HepG2 (cell line): ENCODE measurements at regions not wholly inside any gene's neighbourhood (a gene's known extent, or its start where the extent isn't known, plus 50 kb on each side); places are given as distances from the start of the nearest gene placed in this dataset.

Experiments used
- ATAC-seq: fragments of 200-7000 bp; cut with Tn5 transposase; 3 replicates; pipeline ENCODE4 v1.9.1; 2020; ENCODE audit warnings: mild to moderate bottlenecking, moderate library complexity
- BruUV-seq: library from RNA; stranded (reverse); fragments of 400-500 nt; replicated peaks from 2 replicates; lab custom pipeline; 2021; lab: Mats Ljungman, UMichigan
- CTCF ChIA-PET: fragments of 300-600 bp; formaldehyde crosslinking; extraction: SDS; loops from one replicate; lab custom pipeline; 2021; ENCODE audit warnings: low total read pairs, inconsistent platforms, low intra/inter-chr PET ratio; lab: Yijun Ruan, JAX
- POLR2A ChIA-PET: fragments of 350-600 bp; sonication (Branson Sonifier 250); formaldehyde crosslinking; loops from one replicate; lab custom pipeline; 2020; ENCODE audit warnings: antibody characterized with exemption, inconsistent platforms; lab: Yijun Ruan, JAX
- DNase-seq: peaks from one replicate; pipeline ENCODE4 v3.0.0-alpha.2; 2015; ENCODE audit warnings: low spot score
- FAIRE-seq: peaks from 3 replicates; lab custom pipeline; 2011; peaks lifted over from hg19 to GRCh38; lab: Jason Lieb, UNC
- H2AFZ ChIP-seq: one replicate; pipeline ENCODE4 v1.6.1; 2011; ENCODE audit warnings: low read length, inconsistent platforms
- H3K27ac ChIP-seq: fragments of 300-600 bp; 3 replicates; pipeline ENCODE4 v1.8.0; 2011; ENCODE audit warnings: mixed run types, mild to moderate bottlenecking, mixed read lengths, low read length, inconsistent platforms; ENCODE audit not compliant: insufficient read depth; ENCODE audit errors: extremely low read length
- H3K27me3 ChIP-seq, 2 experiments: fragments of 200-600 bp in 1 of 2; 2 replicates in 1 of 2; 3 replicates in 1 of 2; pipeline versions ENCODE4 v1.6.0 to v1.8.0; 2011; ENCODE audit warnings: low read length in 2 of 2, mild to moderate bottlenecking in 2 of 2, moderate library complexity in 2 of 2, inconsistent platforms in 1 of 2; ENCODE audit not compliant: insufficient read depth in 2 of 2, control insufficient read depth in 1 of 2
- H3K36me3 ChIP-seq, 2 experiments: fragments of 200-600 bp in 1 of 2; replicated peaks in 1 of 2; 2 replicates in 1 of 2; 3 replicates in 1 of 2; pipeline versions ENCODE4 v1.5.1 to v1.8.0; 2011; ENCODE audit warnings: low read length in 2 of 2, inconsistent platforms in 1 of 2; ENCODE audit not compliant: insufficient read depth in 2 of 2, control insufficient read depth in 1 of 2
- H3K4me1 ChIP-seq: 2 replicates; pipeline ENCODE4 v1.5.1; 2012; ENCODE audit warnings: low read length, inconsistent platforms; ENCODE audit not compliant: insufficient read depth
- H3K4me2 ChIP-seq: 2 replicates; pipeline ENCODE4 v1.6.0; 2011; ENCODE audit warnings: low read depth, low read length, inconsistent platforms
- H3K4me3 ChIP-seq, 3 experiments: fragments of 200-600 bp in 1 of 3; sonication (generic), shearing (Covaris generic) in 1 of 3; replicated peaks in 1 of 3; 2 replicates each; pipeline ENCODE4 v1.5.1; 2011 to 2016; ENCODE audit warnings: low read length in 3 of 3, inconsistent platforms in 2 of 3, low read depth in 2 of 3, mild to moderate bottlenecking in 2 of 3, control low read depth in 1 of 3, mixed read lengths in 1 of 3; ENCODE audit not compliant: insufficient read depth in 1 of 3
- H3K79me2 ChIP-seq: one replicate; pipeline ENCODE4 v1.6.1; 2011; ENCODE audit warnings: low read length, inconsistent platforms; ENCODE audit not compliant: insufficient read depth
- H3K9ac ChIP-seq: 2 replicates; pipeline ENCODE4 v1.6.0; 2011; ENCODE audit warnings: mild to moderate bottlenecking, low read depth, low read length, inconsistent platforms; ENCODE audit not compliant: insufficient read depth
- H3K9me3 ChIP-seq: 2 replicates; pipeline ENCODE4 v1.5.1; 2012; ENCODE audit warnings: mild to moderate bottlenecking, low read length
- H4K20me1 ChIP-seq: 2 replicates; pipeline ENCODE4 v1.6.0; 2011; ENCODE audit warnings: inconsistent platforms, mild to moderate bottlenecking, low read length, moderate library complexity; ENCODE audit not compliant: insufficient read depth
- HNRNPK ChIP-seq: fragments of 200-400 bp; formaldehyde crosslinking; IDR thresholded peaks from 2 replicates; pipeline ENCODE4 v1.6.1; 2018; ENCODE audit warnings: low read length, low read depth, moderate library complexity, mild to moderate bottlenecking; ENCODE audit not compliant: poor library complexity, severe bottlenecking
- ZFP41 ChIP-seq: sonication (generic); formaldehyde crosslinking; IDR thresholded peaks from 2 replicates; pipeline ENCODE4 v1.4.0; 2020; ENCODE audit warnings: mild to moderate bottlenecking, missing genetic modification reagents, borderline replicate concordance
- ZNF552 ChIP-seq: sonication (generic); formaldehyde crosslinking; IDR thresholded peaks from 2 replicates; pipeline ENCODE4 v1.9.0; 2022; ENCODE audit warnings: missing genetic modification reagents, mild to moderate bottlenecking, borderline replicate concordance
- ZNF589 ChIP-seq: sonication (generic); formaldehyde crosslinking; conservative IDR thresholded peaks from 2 replicates; pipeline ENCODE4 v1.8.0; 2022; ENCODE audit warnings: mild to moderate bottlenecking, moderate library complexity, missing genetic modification reagents
- ZSCAN25 ChIP-seq: sonication (generic); formaldehyde crosslinking; IDR thresholded peaks from 2 replicates; pipeline ENCODE4 v1.8.0; 2022; ENCODE audit warnings: mild to moderate bottlenecking, missing genetic modification reagents
- WGBS: methylation state at CpG from one replicate; pipeline ENCODE4 v1.1.6; 2017; ENCODE audit warnings: low lambda C conversion rate; 5-methylcytosine and 5-hydroxymethylcytosine counted together
- in situ Hi-C: cut with HindIII; loops from 2 replicates; pipeline ENCODE4 v1.10.0; 2017; ENCODE audit warnings: low pct_unique_long_range_greater_than_20kb; ENCODE audit not compliant: extremely low pct_ligation_motif_present
- intact Hi-C: fragments of 100-400 bp; cut with micrococcal nuclease; formaldehyde crosslinking; loops from one replicate; pipeline ENCODE4 v1.10.0; 2022; ENCODE audit not compliant: unreplicated experiment
- TF ChIP-seq, protein P1 (sequence below): sonication (generic); formaldehyde crosslinking; IDR thresholded peaks from 2 replicates; pipeline ENCODE4 v1.4.0; 2020; ENCODE audit warnings: mild to moderate bottlenecking, missing genetic modification reagents
- TF ChIP-seq, protein P2 (sequence below): sonication (generic); formaldehyde crosslinking; IDR thresholded peaks from 2 replicates; pipeline ENCODE4 v1.8.0; 2022; ENCODE audit warnings: mild to moderate bottlenecking, missing genetic modification reagents, moderate library complexity
- TF ChIP-seq, protein P3 (sequence below): sonication (generic); formaldehyde crosslinking; IDR thresholded peaks from 2 replicates; pipeline ENCODE4 v1.4.0; 2020; ENCODE audit warnings: missing genetic modification reagents

DNA sequence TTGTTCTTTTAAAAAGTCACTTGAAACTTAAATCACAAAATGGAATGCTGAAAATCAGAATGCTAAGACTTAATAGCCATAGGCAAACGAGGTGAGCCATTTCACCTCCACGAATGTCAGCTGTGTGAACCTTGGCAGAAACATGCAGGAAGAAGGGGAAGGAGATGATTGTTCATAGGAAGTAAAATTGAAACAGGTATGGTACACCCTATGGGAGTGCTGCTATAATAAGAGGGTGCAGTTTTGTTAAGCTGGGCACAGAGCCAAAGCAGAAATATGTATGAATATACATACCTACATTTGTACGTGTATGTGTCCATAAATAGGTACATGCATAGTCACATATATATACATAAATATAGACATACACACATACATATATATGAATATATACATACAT lies 51.0 kb upstream of the SPINK5 start:
- POLR2A ChIA-PET: no interaction called here
- intact Hi-C loops (no loop called here), in situ Hi-C loops (no loop called here)
- no peak overlapping the region for H2AFZ ChIP-seq
- no peaks in the 10 kb centered on the region for H3K4me1 ChIP-seq
- H3K9ac ChIP-seq: no peak overlapping the region
- no peak overlapping the region for H3K27ac ChIP-seq
- H3K79me2 ChIP-seq: no peaks in the 10 kb centered on the region
- no peak for DNase-seq
- FAIRE-seq: no peak
- no peaks in the 10 kb centered on the region for H4K20me1 ChIP-seq
- H3K27me3 ChIP-seq: no peaks in the 10 kb centered on the region; a peak in 1 of 5 replicates
- BruUV-seq: no TSS peak
- CTCF ChIA-PET: no interaction called here
- no peaks in the 10 kb centered on the region for H3K36me3 ChIP-seq
- no peak overlapping the region for H3K4me3 ChIP-seq
- H3K9me3 ChIP-seq: no peaks in the 10 kb centered on the region
- TF ChIP-seq, protein P1, sequence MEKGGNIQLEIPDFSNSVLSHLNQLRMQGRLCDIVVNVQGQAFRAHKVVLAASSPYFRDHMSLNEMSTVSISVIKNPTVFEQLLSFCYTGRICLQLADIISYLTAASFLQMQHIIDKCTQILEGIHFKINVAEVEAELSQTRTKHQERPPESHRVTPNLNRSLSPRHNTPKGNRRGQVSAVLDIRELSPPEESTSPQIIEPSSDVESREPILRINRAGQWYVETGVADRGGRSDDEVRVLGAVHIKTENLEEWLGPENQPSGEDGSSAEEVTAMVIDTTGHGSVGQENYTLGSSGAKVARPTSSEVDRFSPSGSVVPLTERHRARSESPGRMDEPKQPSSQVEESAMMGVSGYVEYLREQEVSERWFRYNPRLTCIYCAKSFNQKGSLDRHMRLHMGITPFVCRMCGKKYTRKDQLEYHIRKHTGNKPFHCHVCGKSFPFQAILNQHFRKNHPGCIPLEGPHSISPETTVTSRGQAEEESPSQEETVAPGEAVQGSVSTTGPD (CRISPR knock-in tag): no peak
- no peak for TF ChIP-seq ZFP41 (CRISPR knock-in tag)
- TF ChIP-seq, protein P2, sequence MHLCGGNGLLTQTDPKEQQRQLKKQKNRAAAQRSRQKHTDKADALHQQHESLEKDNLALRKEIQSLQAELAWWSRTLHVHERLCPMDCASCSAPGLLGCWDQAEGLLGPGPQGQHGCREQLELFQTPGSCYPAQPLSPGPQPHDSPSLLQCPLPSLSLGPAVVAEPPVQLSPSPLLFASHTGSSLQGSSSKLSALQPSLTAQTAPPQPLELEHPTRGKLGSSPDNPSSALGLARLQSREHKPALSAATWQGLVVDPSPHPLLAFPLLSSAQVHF: no peak
- no peak for TF ChIP-seq ZNF552
- no peak for TF ChIP-seq HNRNPK
- TF ChIP-seq ZSCAN25 (CRISPR knock-in tag): no peak
- no peak for TF ChIP-seq ZNF589
- TF ChIP-seq, protein P3, sequence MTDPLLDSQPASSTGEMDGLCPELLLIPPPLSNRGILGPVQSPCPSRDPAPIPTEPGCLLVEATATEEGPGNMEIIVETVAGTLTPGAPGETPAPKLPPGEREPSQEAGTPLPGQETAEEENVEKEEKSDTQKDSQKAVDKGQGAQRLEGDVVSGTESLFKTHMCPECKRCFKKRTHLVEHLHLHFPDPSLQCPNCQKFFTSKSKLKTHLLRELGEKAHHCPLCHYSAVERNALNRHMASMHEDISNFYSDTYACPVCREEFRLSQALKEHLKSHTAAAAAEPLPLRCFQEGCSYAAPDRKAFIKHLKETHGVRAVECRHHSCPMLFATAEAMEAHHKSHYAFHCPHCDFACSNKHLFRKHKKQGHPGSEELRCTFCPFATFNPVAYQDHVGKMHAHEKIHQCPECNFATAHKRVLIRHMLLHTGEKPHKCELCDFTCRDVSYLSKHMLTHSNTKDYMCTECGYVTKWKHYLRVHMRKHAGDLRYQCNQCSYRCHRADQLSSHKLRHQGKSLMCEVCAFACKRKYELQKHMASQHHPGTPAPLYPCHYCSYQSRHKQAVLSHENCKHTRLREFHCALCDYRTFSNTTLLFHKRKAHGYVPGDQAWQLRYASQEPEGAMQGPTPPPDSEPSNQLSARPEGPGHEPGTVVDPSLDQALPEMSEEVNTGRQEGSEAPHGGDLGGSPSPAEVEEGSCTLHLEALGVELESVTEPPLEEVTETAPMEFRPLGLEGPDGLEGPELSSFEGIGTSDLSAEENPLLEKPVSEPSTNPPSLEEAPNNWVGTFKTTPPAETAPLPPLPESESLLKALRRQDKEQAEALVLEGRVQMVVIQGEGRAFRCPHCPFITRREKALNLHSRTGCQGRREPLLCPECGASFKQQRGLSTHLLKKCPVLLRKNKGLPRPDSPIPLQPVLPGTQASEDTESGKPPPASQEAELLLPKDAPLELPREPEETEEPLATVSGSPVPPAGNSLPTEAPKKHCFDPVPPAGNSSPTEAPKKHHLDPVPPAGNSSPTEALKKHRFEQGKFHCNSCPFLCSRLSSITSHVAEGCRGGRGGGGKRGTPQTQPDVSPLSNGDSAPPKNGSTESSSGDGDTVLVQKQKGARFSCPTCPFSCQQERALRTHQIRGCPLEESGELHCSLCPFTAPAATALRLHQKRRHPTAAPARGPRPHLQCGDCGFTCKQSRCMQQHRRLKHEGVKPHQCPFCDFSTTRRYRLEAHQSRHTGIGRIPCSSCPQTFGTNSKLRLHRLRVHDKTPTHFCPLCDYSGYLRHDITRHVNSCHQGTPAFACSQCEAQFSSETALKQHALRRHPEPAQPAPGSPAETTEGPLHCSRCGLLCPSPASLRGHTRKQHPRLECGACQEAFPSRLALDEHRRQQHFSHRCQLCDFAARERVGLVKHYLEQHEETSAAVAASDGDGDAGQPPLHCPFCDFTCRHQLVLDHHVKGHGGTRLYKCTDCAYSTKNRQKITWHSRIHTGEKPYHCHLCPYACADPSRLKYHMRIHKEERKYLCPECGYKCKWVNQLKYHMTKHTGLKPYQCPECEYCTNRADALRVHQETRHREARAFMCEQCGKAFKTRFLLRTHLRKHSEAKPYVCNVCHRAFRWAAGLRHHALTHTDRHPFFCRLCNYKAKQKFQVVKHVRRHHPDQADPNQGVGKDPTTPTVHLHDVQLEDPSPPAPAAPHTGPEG (CRISPR knock-in tag): no peak
- H3K4me2 ChIP-seq: no peak overlapping the region
- ATAC-seq: no peak
- 4% methylated on average over 3 of the region's 3 CpGs for WGBS
